GM20000 (cell line): ENCODE measurements at regions not wholly inside any gene's neighbourhood (a gene's known extent, or its start where the extent isn't known, plus 50 kb on each side); places are given as distances from the start of the nearest gene placed in this dataset.

ENCODE experiments used
- DNase-seq: peaks from one replicate; pipeline ENCODE4 v3.0.0; 2012; ENCODE audit warnings: low spot score
- CTCF ChIP-seq: IDR thresholded peaks from 2 replicates; pipeline ENCODE4 v1.5.1; 2012; ENCODE audit warnings: mild to moderate bottlenecking, control low read depth; ENCODE audit errors: extremely low read depth, missing control alignments

GRCh38 chr2:215626063-215626462 lies 190.2 kb upstream of the FN1 start:
- TF ChIP-seq CTCF, result no peak
- no peak for DNase-seq

GRCh38 chr2:215625207-215625606 lies 189.3 kb upstream of the FN1 start:
- no peak for TF ChIP-seq CTCF
- DNase-seq, result no peak

GRCh38 chr2:215624423-215624829 lies 188.6 kb upstream of the FN1 start:
- no peak for DNase-seq
- no peak for TF ChIP-seq CTCF

GRCh38 chr2:215622837-215623236 lies 187.0 kb upstream of the FN1 start:
- no peak for TF ChIP-seq CTCF
- no peak for DNase-seq

GRCh38 chr2:215621381-215621780 lies 185.5 kb upstream of the FN1 start:
- no peak for DNase-seq
- no peak for TF ChIP-seq CTCF

GRCh38 chr2:215620528-215620927 lies 184.7 kb upstream of the FN1 start:
- no peak for DNase-seq
- no peak for TF ChIP-seq CTCF

GRCh38 chr2:215619989-215620388 lies 184.1 kb upstream of the FN1 start:
- TF ChIP-seq CTCF, result no peak
- DNase-seq, result no peak
